NCI-H146 treated with DMSO at 0.1 percent for 48 hours (cell line): ENCODE measurements at regions not wholly inside any gene's neighbourhood (a gene's known extent, or its start where the extent isn't known, plus 50 kb on each side); places are given as distances from the start of the nearest gene placed in this dataset.

Experiments used
- DNase-seq: peaks from one replicate; lab custom pipeline; 2025; ENCODE audit not compliant: unreplicated experiment; lab: John Stamatoyannopoulos, UW

GRCh38 chr10:71138166-71138830 lies 74.1 kb upstream of the UNC5B start:
- DNase-seq = peak; percentile 18

GRCh38 chr10:71141528-71141927 lies 70.8 kb upstream of the UNC5B start:
- no peak for DNase-seq

DNA sequence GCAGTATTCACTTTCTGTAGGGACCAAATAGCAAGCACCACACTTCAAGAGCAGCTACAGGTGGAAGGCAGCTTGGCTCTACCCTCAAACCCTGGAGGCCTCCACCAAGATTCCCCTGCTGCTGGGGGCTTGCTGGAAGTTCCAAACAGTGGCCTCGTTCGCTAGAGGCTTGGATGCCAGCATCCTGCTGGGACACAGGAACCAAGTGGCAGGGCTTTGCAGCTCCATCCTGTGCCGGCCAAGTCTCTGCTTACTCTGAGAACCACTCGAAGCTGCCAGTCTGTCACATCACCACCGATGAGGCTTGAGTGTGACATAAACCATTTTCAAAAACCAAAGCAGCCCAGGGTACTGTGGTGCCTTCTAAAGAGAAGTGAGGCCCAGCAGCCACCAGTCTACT lies 69.2 kb upstream of the UNC5B start:
- no peak for DNase-seq

DNA sequence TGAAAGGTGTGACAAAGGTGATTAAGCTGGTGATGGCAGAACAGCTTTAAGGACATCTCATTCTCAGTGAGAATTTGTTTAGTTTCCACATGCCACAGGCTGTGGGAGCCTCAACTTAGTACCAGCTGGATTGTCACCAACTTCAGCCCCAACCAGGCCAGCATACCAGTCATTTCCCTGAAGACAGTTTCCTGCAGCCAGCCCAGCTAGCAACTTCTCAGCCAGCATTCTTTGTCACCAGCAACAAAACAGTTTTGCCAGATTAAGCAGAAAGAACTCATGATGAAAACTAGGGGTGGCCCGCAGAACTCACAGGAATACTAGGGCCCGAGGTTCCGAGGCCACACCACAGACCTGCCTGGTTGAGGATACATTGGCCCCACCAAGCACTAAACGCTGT lies 68.8 kb upstream of the UNC5B start:
- DNase-seq = no peak

GRCh38 chr10:71144824-71145223 lies 67.5 kb upstream of the UNC5B start:
- DNase-seq = no peak

- DNase-seq = no peak
Observed at GRCh38 chr10:71145352-71145945, 66.9 kb upstream of the UNC5B start.

- no peak for DNase-seq
Observed at GRCh38 chr10:71150796-71151195, 61.6 kb upstream of the UNC5B start.

DNA sequence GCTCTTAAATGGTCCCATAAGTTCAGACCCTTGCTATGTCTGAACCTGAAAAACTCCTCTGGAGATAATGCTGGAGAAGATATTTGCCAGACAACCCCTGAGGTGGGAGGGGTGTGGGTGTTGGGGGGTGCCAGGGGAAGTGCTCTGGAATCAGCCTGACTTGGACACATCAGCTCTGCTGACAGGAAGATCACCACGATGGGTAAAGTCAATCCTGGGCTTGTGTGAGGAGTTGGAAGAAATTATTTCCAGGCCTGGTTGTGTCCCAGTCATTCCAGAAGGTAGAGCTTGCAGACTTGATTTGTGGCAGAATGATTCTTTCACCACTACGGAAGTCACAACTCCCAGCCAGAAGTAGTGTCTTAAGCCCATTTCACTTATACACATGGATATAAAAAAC lies 60.3 kb upstream of the UNC5B start:
- no peak for DNase-seq

- no peak for DNase-seq
Observed at GRCh38 chr10:71156436-71156835, 55.9 kb upstream of the UNC5B start.

- DNase-seq = no peak
Observed at GRCh38 chr10:71157435-71157834, 54.9 kb upstream of the UNC5B start.

GRCh38 chr10:71158251-71158650 lies 54.1 kb upstream of the UNC5B start:
- DNase-seq = no peak

DNA sequence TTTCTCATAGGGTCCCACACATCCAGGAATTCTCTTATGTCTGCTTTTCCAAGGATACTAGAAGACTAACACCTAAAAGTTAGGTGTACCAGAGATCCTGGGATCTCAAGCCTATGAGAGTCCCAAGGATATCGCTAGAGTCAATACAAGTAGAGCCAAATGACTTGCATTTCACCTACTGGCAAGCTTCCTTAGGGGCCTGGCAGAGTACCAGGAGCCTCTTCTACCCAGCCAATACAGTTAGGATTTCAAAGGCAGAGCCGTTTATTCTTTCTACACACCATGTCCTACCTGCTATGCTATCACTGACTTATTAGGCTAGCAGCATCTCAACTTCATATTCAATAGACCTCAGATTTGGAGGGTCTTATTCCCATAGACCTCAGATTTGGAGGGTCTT lies 53.5 kb upstream of the UNC5B start:
- DNase-seq = no peak

DNA sequence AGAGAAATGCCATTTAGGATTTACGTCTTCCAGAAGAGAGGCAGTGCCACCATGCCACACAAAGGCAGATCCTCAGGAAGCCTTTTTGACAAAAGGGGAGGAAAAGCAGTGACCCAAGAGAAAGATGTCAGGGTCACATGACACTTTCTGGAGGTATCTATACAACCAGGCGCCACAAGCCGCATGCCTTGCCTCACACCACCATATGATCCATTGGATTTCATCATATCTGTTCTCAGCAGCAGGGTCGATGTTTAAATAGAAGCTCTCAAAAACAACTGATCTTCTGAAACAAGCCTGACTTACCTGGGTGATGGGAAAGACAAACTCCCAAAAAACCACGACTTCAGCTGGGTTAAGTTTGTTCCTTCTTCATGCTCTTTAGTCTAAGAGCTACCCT lies 52.5 kb upstream of the UNC5B start:
- DNase-seq = no peak

DNA sequence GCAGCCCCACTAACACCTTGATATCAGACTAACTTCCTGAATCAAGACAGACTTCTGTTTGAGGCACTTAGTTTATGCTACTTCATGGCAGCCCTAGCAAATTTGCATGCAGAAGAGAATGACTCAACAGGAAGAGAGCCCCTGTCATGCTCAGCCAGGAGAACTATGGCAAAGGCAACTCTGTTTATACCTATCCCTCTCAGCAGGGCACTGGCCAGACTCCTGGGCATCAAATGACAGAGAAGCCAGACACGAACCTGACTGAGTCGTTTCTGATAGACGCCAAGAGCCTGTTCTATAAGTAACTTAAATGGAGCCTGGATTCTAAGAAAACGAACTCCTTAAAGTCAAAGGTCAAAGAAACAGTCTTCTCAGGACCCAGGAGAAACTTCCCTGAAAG lies 50.9 kb upstream of the UNC5B start:
- no peak for DNase-seq
